Stimulated activated CD4-positive, alpha-beta T cell treated with anti-CD3 and anti-CD28 coated beads, Interleukin-12 subunit alpha, Interleukin-12 subunit beta, amount 100 ng/mL, for 48 hours (primary cell): ENCODE measurements at regions not wholly inside any gene's neighbourhood (a gene's known extent, or its start where the extent isn't known, plus 50 kb on each side); places are given as distances from the start of the nearest gene placed in this dataset.

Experiments
- DNase-seq, 3 donors: peaks; one replicate each; pipeline ENCODE4 v3.0.0-alpha.2; 2020; ENCODE audit warnings: low read depth in 2 of 3, low spot score in 1 of 3

DNA sequence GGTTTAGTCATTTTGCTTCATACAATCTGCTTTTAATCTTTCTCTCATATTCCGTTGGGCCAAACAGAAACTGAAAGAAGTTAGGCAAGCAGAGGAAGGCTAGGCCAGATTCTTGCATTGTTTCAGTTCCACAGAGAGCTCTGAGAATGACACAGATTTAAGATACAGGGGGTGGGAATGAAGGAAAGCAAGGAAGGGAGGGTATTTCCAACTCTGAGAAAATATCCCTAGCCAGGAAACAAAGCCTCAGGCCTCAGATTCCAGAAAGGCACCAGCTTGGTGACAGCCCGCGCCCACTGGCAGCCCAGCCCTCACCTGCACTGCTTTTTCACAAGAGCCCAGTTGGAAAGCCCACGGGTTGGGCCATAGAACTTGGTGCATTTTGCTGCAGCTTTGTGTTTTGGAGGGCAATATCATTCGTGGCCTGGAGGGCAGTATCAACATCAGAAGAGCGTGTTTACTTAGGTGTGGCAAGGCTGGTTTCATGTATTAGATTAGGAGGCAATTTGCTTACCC is 63.5 kb downstream of the ENC1 start:
- no peak for DNase-seq

DNA sequence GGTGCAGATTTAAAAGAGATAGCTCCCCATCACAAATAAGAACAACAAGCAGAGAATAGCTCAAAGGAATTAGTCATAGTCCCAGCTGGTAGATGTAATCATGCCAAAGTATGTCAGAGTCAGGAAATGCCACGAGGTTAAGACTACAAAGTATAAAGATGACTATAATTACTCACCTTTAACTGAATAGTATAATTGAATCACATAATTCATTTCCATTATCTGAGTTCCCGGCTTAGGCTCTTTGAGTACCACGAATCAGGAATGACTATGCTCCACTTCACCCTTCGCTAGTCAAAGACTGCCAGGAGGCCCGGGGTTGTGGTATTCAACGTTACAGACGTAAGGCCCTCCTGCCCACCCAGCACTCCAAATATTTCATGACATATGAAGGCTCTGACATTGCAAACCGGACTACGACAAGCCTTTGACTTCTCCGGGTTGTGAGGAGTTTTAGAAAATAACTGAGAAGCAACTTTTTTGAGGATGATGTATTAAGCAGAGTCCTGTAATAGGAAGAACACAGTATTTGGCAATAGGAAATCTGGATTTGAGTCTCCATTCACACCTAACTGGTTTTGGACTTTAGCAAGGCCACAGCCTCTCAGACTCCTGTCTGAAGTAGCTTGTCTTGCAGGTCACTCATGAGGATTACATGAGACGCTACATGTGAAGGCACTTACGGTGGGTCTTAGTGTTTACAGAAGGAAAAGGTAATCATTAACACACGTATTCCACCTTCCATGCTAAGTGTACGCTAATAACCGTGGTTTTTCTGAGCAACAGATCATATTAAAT is 64.6 kb downstream of the ENC1 start:
- no peak for DNase-seq

- no peak for DNase-seq
Measured at GRCh38 chr5:74570250-74570649, 70.3 kb downstream of the ENC1 start.

DNA sequence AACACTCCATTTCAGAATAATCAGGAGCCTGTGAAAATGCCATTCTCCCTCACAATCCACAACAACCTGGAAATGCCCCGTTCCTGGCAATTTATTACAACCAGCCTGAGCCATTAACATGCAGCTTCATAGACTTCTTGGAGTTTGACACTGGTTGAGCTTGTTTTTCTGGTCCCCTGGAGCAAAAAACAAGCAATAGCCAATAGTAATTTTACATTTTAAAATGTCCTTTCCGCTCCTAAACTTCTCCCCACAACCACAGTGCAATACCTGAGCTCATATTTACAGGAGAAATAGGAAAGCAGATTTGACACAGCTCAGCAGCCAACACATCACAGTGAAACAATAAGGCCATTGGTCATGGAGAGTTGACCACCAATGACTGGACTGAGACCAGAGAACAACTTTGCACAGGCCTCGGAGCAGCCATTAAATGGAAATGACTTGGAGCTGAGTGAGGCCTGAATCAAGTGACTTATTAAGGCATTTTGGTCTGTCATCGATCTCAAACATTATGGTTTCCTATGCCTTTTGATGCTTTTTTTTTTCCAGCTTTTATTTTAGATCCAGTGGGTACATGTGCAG is 73.0 kb downstream of the ENC1 start:
- DNase-seq, result no peak

DNA sequence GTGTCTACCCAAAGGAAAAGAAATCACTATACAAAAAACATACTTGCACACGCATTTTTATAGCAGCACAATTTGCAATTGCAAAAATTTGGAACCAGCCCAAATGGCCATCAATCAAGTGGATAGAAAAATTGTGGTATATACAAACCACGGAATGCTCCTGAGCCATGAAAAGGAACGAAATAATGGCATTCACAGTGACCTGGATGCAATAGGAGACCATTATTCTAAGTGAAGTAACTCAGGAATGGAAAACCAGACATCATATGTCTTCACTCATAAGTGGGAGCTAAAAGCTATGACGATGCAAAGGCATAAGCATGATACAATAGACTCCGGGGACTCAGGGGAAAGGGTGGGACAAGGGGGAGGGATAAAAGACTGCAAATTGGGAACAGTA is 78.4 kb downstream of the ENC1 start:
- no peak for DNase-seq

- no peak for DNase-seq
Measured at GRCh38 chr5:74560245-74560644, 80.3 kb downstream of the ENC1 start.

- no peak for DNase-seq
Measured at GRCh38 chr5:74556631-74557595, 83.6 kb downstream of the ENC1 start.

DNA sequence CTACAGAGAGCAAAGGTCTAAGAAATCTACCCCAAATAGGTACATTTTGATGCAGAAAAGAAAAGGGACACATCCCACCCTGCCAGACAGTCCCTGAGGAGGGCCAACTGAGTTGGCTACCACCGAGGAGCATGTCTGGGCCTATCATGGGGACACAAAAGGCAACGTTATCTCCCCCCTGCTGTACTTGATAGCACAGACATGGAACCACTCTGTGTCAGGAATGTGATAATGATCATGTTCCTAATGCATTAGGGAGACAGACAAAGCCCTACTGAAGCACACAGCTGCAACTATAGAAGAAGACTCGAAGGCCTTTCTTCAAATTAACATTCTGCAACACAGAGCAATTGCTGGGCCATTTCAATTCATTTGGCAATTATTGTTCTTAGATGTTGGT is 84.5 kb downstream of the ENC1 start:
- no peak for DNase-seq

DNA sequence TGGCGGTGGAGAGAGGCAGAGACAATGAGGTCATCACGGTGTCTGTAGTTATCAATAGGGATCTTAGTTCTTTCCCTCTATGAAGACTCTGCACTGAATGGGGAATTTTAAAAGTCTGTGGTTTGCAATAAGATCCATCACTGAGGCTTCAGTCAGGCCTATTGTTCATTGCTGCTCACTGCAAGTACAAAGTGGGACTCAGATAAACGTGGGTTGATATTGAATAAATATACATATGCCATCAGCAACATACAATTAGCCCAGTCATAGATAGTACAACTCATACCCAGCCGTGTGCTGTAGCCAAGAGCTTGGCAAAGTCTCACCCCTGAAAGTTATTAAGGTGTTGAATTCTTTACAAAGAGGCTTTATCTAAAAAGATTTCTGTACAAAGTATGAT is 88.4 kb downstream of the ENC1 start:
- DNase-seq, result no peak

- DNase-seq, result no peak
Measured at GRCh38 chr5:74550927-74551326, 89.6 kb downstream of the ENC1 start.

DNA sequence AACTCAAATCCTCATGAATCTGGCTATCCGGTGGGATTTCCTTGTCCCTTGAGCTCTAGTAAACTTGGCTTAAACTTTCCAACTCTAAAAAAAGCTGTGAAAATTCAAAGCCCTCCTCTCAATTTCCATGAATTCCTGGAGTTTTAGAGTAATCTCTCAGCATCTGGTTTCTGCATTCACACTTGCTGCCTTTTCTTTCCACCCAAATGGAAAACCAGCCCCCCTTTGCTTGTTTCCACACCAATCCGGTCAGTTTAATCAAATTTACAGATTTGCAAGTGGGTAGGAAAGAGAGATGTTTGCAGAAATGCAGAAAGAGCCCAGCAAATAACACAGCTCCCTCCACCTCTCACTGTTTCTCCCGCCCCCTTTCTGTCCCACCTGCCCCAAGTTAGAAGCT is 91.1 kb downstream of the ENC1 start:
- no peak for DNase-seq

DNA sequence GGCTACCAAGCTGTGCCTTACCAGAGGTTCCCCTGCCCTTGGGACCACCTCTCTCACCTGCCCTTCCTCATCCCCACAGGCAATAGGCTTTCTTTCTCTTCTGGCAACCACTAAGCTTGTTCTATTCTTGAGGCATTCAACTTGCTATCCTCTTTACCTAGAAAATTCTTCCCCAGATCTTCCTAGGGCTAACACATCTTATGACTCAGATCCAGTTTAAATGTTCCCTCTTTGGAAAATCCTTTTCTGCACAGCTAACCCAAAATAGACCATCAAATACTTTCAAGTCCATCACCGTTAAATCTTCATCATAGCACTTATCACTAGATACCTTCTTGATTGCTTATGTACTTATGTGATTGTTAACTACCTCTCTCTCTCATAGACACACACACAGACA is 93.7 kb downstream of the ENC1 start:
- no peak for DNase-seq

DNA sequence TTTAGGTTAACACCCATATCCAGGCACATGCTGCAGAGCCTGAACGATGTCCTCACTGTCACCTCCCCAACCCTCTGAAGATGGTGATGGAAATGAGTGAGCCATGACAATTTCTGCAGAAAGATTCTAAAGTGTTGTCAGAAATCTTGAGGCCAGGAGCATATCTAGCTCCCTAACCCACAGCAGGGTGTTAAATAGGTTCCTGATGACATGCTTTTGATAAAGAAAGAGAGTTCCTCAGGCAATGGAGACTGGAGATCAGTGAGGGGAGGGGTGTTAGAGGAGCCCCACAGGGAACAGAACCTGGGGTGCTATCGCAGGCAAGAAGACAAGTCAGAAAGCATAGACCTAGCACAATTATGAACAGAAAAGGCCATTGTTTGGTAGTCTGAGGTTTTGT is 95.7 kb downstream of the ENC1 start:
- no peak for DNase-seq

- DNase-seq, result no peak
Measured at GRCh38 chr5:74543162-74543995, 97.1 kb downstream of the ENC1 start.

DNA sequence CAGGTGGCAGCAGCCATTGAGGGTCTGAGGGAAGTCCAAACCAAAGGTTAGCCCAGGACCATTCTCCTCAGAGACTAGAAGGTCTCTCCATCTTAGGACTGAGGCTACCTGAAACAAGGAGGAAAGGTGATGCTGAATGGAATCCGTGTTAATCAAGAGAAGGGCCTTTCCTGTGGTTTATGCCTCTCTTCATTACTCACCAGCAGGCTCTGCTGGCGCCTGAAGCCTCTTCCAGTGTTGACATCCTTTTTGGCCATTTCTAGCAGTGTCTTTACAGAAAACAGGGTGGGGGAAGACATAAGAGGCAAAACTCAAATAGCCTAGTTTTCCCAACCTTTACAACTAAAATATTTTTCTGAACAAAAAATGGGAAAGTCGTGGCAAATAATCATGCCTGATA is 98.0 kb downstream of the ENC1 start:
- no peak for DNase-seq

GRCh38 chr5:74541381-74541781 is 99.1 kb downstream of the ENC1 start:
- no peak for DNase-seq

DNA sequence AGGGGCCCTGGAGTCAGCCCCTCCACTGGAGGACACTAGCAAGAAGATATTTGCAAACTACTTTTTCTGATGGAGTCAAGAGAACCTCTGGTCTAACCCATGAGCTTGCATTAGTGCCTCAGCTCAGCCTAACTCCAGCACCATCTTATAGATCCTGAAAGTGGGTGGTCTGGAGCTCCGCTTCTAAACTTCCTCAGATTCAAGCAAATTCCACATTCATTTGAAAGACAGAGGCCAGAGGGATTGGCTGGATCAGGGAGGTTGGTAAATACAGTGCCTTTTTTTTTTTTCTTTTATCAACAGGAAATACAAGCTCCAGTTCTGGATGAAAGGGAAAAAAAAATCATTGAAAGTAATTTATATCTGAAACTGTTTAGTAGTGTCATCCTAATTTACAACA is 99.9 kb downstream of the ENC1 start:
- DNase-seq, result no peak

- DNase-seq, result no peak
Measured at GRCh38 chr5:74539986-74540385, 100.5 kb downstream of the ENC1 start.

DNA sequence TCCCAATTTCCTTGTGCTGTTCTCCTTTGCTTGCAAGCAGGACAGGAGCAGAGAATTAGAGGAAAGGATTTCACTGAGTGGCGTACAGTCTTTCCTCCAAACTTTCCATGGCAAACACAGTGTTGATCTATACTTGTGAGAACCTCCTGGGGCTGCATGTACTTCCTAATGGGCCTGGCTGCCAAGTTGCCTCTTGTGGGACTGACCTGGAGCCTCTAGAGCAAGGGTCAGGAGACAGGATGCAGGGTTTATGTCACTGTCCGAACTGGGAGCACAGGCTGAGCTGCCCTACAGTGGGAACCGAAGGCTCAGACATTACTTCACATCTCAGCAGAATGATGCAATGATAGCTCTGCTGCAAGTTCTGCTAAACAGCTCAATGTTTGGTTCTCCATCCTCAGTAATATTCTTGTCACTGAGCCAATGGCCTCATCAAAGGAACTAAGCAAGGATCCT is 102.3 kb downstream of the ENC1 start:
- DNase-seq, result no peak

DNA sequence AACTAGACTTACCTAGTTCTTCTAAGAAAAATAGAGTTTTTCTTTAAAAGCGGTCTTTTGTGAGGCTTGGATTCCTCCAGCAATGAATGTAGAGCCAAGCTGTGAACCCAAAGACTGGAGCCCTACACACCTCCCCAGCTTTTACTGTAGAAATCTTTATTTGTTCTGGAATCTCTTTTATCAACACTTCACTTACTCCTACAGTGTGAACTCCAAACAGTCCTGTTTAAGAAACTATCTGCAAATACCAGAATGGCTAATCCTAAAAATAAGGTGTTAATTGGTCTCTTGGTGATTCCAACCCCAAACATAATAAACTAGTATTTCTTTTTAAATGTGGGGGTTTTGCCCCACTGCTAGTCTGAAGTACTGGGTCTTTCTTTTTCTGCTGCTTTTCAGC is 103.9 kb downstream of the ENC1 start:
- DNase-seq, result no peak

DNA sequence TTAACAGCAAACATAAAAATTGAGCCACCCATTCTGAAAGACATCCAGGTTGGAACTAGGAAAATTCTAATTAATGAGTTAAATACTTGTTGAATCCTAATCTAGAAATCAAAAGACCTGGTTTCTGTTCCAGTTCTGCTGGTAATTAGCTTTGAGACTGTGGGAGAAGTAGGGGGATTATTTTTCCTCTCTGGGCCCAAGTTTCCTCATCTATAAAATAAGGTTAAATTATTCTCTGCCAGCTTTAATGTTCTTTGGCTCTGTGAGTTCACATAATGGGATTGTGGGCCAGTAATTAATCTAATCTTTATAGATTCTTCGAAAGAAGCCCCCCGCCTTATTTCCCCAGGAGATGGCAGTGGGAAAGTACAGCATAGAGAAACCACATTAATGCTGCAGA is 104.6 kb downstream of the ENC1 start:
- DNase-seq, result no peak
